ENCODE measurements at regions not wholly inside any gene's neighbourhood (a gene's known extent, or its start where the extent isn't known, plus 50 kb on each side); places are given as distances from the start of the nearest gene placed in this dataset.

DNA sequence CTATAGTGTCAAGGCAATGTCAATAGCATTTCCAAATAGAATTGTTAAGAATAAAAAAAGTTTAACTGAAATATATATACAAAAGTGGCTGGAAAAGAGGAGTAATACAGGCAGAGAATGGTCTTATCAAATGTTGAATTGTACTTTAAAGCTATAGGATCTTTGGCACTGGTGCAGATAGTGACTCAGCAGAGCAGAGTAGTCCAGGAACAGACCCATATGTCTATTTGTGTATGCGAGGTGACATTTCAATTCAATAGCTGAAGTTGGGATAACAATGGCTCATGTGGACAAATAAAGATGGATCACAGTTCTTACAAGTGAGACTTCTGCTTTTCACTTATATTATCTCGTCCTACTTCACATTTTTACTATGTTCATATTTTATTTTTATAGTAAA, 543.0 kb upstream of the B3GALT2 start:
- TF ChIP-seq, protein P1, sequence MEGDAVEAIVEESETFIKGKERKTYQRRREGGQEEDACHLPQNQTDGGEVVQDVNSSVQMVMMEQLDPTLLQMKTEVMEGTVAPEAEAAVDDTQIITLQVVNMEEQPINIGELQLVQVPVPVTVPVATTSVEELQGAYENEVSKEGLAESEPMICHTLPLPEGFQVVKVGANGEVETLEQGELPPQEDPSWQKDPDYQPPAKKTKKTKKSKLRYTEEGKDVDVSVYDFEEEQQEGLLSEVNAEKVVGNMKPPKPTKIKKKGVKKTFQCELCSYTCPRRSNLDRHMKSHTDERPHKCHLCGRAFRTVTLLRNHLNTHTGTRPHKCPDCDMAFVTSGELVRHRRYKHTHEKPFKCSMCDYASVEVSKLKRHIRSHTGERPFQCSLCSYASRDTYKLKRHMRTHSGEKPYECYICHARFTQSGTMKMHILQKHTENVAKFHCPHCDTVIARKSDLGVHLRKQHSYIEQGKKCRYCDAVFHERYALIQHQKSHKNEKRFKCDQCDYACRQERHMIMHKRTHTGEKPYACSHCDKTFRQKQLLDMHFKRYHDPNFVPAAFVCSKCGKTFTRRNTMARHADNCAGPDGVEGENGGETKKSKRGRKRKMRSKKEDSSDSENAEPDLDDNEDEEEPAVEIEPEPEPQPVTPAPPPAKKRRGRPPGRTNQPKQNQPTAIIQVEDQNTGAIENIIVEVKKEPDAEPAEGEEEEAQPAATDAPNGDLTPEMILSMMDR (IDR thresholded peaks at IDR 0.05): no peak
- no peak for TF ChIP-seq POLR2AphosphoS5 (IDR thresholded peaks at IDR 0.05)
- no peak for TF ChIP-seq POLR2A (IDR thresholded peaks at IDR 0.05)
- no peak for TF ChIP-seq EP300 (IDR thresholded peaks at IDR 0.05)
